HepG2 (cell line): ENCODE measurements at regions not wholly inside any gene's neighbourhood (a gene's known extent, or its start where the extent isn't known, plus 50 kb on each side); places are given as distances from the start of the nearest gene placed in this dataset.
A peak's percentile ranks its signal among the peaks of the same experiment; 100 is the strongest.

Experiments used
- ATAC-seq: fragments of 200-7000 bp; cut with Tn5 transposase; 3 replicates; pipeline ENCODE4 v1.9.1; 2020; ENCODE audit warnings: mild to moderate bottlenecking, moderate library complexity
- BruUV-seq: library from RNA; stranded (reverse); fragments of 400-500 nt; replicated peaks from 2 replicates; lab custom pipeline; 2021; lab: Mats Ljungman, UMichigan
- CTCF ChIA-PET: fragments of 300-600 bp; formaldehyde crosslinking; extraction: SDS; loops from one replicate; lab custom pipeline; 2021; ENCODE audit warnings: low total read pairs, inconsistent platforms, low intra/inter-chr PET ratio; lab: Yijun Ruan, JAX
- POLR2A ChIA-PET: fragments of 350-600 bp; sonication (Branson Sonifier 250); formaldehyde crosslinking; loops from one replicate; lab custom pipeline; 2020; ENCODE audit warnings: antibody characterized with exemption, inconsistent platforms; lab: Yijun Ruan, JAX
- DNase-seq: peaks from one replicate; pipeline ENCODE4 v3.0.0-alpha.2; 2015; ENCODE audit warnings: low spot score
- FAIRE-seq: peaks from 3 replicates; lab custom pipeline; 2011; peaks lifted over from hg19 to GRCh38; lab: Jason Lieb, UNC
- H2AFZ ChIP-seq: one replicate; pipeline ENCODE4 v1.6.1; 2011; ENCODE audit warnings: low read length, inconsistent platforms
- H3K27ac ChIP-seq: fragments of 300-600 bp; 3 replicates; pipeline ENCODE4 v1.8.0; 2011; ENCODE audit warnings: mixed run types, mild to moderate bottlenecking, mixed read lengths, low read length, inconsistent platforms; ENCODE audit not compliant: insufficient read depth; ENCODE audit errors: extremely low read length
- H3K27me3 ChIP-seq, 2 experiments: fragments of 200-600 bp in 1 of 2; 2 replicates in 1 of 2; 3 replicates in 1 of 2; pipeline versions ENCODE4 v1.6.0 to v1.8.0; 2011; ENCODE audit warnings: low read length in 2 of 2, mild to moderate bottlenecking in 2 of 2, moderate library complexity in 2 of 2, inconsistent platforms in 1 of 2; ENCODE audit not compliant: insufficient read depth in 2 of 2, control insufficient read depth in 1 of 2
- H3K36me3 ChIP-seq, 2 experiments: fragments of 200-600 bp in 1 of 2; replicated peaks in 1 of 2; 2 replicates in 1 of 2; 3 replicates in 1 of 2; pipeline versions ENCODE4 v1.5.1 to v1.8.0; 2011; ENCODE audit warnings: low read length in 2 of 2, inconsistent platforms in 1 of 2; ENCODE audit not compliant: insufficient read depth in 2 of 2, control insufficient read depth in 1 of 2
- H3K4me1 ChIP-seq: 2 replicates; pipeline ENCODE4 v1.5.1; 2012; ENCODE audit warnings: low read length, inconsistent platforms; ENCODE audit not compliant: insufficient read depth
- H3K4me2 ChIP-seq: 2 replicates; pipeline ENCODE4 v1.6.0; 2011; ENCODE audit warnings: low read depth, low read length, inconsistent platforms
- H3K4me3 ChIP-seq, 3 experiments: fragments of 200-600 bp in 1 of 3; sonication (generic), shearing (Covaris generic) in 1 of 3; replicated peaks in 1 of 3; 2 replicates each; pipeline ENCODE4 v1.5.1; 2011 to 2016; ENCODE audit warnings: low read length in 3 of 3, inconsistent platforms in 2 of 3, low read depth in 2 of 3, mild to moderate bottlenecking in 2 of 3, control low read depth in 1 of 3, mixed read lengths in 1 of 3; ENCODE audit not compliant: insufficient read depth in 1 of 3
- H3K79me2 ChIP-seq: one replicate; pipeline ENCODE4 v1.6.1; 2011; ENCODE audit warnings: low read length, inconsistent platforms; ENCODE audit not compliant: insufficient read depth
- H3K9ac ChIP-seq: 2 replicates; pipeline ENCODE4 v1.6.0; 2011; ENCODE audit warnings: mild to moderate bottlenecking, low read depth, low read length, inconsistent platforms; ENCODE audit not compliant: insufficient read depth
- H3K9me3 ChIP-seq: 2 replicates; pipeline ENCODE4 v1.5.1; 2012; ENCODE audit warnings: mild to moderate bottlenecking, low read length
- H4K20me1 ChIP-seq: 2 replicates; pipeline ENCODE4 v1.6.0; 2011; ENCODE audit warnings: inconsistent platforms, mild to moderate bottlenecking, low read length, moderate library complexity; ENCODE audit not compliant: insufficient read depth
- EEA1 ChIP-seq: sonication (generic); formaldehyde crosslinking; IDR thresholded peaks from 2 replicates; pipeline ENCODE4 v1.5.1; 2020; ENCODE audit warnings: mild to moderate bottlenecking, missing genetic modification reagents, borderline replicate concordance
- GZF1 ChIP-seq: sonication (generic); formaldehyde crosslinking; IDR thresholded peaks from 2 replicates; pipeline ENCODE4 v1.5.1; 2020; ENCODE audit warnings: mild to moderate bottlenecking, missing genetic modification reagents
- HDAC1 ChIP-seq: sonication (generic); formaldehyde crosslinking; IDR thresholded peaks from 2 replicates; pipeline ENCODE4 v1.5.1; 2020; ENCODE audit warnings: mild to moderate bottlenecking, missing genetic modification reagents
- HNRNPK ChIP-seq: fragments of 200-400 bp; formaldehyde crosslinking; IDR thresholded peaks from 2 replicates; pipeline ENCODE4 v1.6.1; 2018; ENCODE audit warnings: low read length, low read depth, moderate library complexity, mild to moderate bottlenecking; ENCODE audit not compliant: poor library complexity, severe bottlenecking
- KDM5A ChIP-seq: fragments of 200-600 bp; sonication (generic); IDR thresholded peaks from 2 replicates; pipeline ENCODE4 v1.7.0; 2018; ENCODE audit warnings: antibody characterized with exemption, mild to moderate bottlenecking, low read length, borderline replicate concordance
- MAFF ChIP-seq: IDR thresholded peaks from 2 replicates; pipeline ENCODE4 v1.6.1; 2011; ENCODE audit warnings: low read depth, low read length, improper control_type of control experiment
- MEF2D ChIP-seq: sonication (generic); formaldehyde crosslinking; IDR thresholded peaks from 2 replicates; pipeline ENCODE4 v1.5.1; 2020; ENCODE audit warnings: mild to moderate bottlenecking, missing genetic modification reagents
- MTA1 ChIP-seq: sonication (generic); formaldehyde crosslinking; IDR thresholded peaks from 2 replicates; pipeline ENCODE4 v1.4.0; 2020; ENCODE audit warnings: missing genetic modification reagents, mild to moderate bottlenecking, borderline replicate concordance
- POGZ ChIP-seq: sonication (generic); formaldehyde crosslinking; IDR thresholded peaks from 2 replicates; pipeline ENCODE4 v1.4.0; 2020; ENCODE audit warnings: mild to moderate bottlenecking, missing genetic modification reagents
- RAD21 ChIP-seq: fragments of 450-650 bp; formaldehyde crosslinking; IDR thresholded peaks from 2 replicates; pipeline ENCODE4 v1.5.0; 2020; ENCODE audit warnings: mild to moderate bottlenecking
- SALL1 ChIP-seq: sonication (generic); formaldehyde crosslinking; IDR thresholded peaks from 2 replicates; pipeline ENCODE4 v1.8.0; 2022; ENCODE audit warnings: mild to moderate bottlenecking, missing genetic modification reagents
- TEF ChIP-seq: sonication (generic); formaldehyde crosslinking; IDR thresholded peaks from 2 replicates; pipeline ENCODE4 v1.5.0; 2020; ENCODE audit warnings: missing genetic modification reagents
- ZBTB46 ChIP-seq: sonication (generic); formaldehyde crosslinking; IDR thresholded peaks from 2 replicates; pipeline ENCODE4 v1.4.0; 2020; ENCODE audit warnings: mild to moderate bottlenecking, missing genetic modification reagents, borderline replicate concordance
- ZNF275 ChIP-seq: sonication (generic); formaldehyde crosslinking; IDR thresholded peaks from 2 replicates; pipeline ENCODE4 v1.8.0; 2022; ENCODE audit warnings: missing genetic modification reagents, mild to moderate bottlenecking, inconsistent platforms, borderline replicate concordance
- ZNF337 ChIP-seq: sonication (generic); formaldehyde crosslinking; IDR thresholded peaks from 2 replicates; pipeline ENCODE4 v1.5.1; 2020; ENCODE audit warnings: missing genetic modification reagents, low read depth, mild to moderate bottlenecking, borderline replicate concordance
- WGBS: methylation state at CpG from one replicate; pipeline ENCODE4 v1.1.6; 2017; ENCODE audit warnings: low lambda C conversion rate; 5-methylcytosine and 5-hydroxymethylcytosine counted together
- in situ Hi-C: cut with HindIII; loops from 2 replicates; pipeline ENCODE4 v1.10.0; 2017; ENCODE audit warnings: low pct_unique_long_range_greater_than_20kb; ENCODE audit not compliant: extremely low pct_ligation_motif_present
- intact Hi-C: fragments of 100-400 bp; cut with micrococcal nuclease; formaldehyde crosslinking; loops from one replicate; pipeline ENCODE4 v1.10.0; 2022; ENCODE audit not compliant: unreplicated experiment

GRCh38 chr18:22272242-22272641 lies 102.9 kb downstream of the GATA6 start (continued):
- TF ChIP-seq MEF2D (CRISPR knock-in tag) (no peak), TEF (CRISPR knock-in tag) (no peak), KDM5A (no peak), POGZ (no peak), ZNF275 (no peak), SALL1 (no peak)
- TF ChIP-seq, all 625 proteins: peak for 0

GRCh38 chr18:22271030-22271429 lies 101.6 kb downstream of the GATA6 start:
- Histone ChIP-seq H4K20me1 (no peaks in the 10 kb centered on the region), H3K4me3 (no peak overlapping the region), H3K9me3 (no peaks in the 10 kb centered on the region), H3K4me1 (peaks cover 6% of the 10 kb centered on the region), H3K27ac (no peak overlapping the region), H2AFZ (no peak overlapping the region), H3K79me2 (no peaks in the 10 kb centered on the region), H3K36me3 (no peaks in the 10 kb centered on the region), H3K27me3 (no peaks in the 10 kb centered on the region; a peak in 1 of 5 replicates), H3K9ac (no peak overlapping the region), H3K4me2 (no peak overlapping the region)
- DNase-seq (no peak), ATAC-seq (no peak), FAIRE-seq (no peak)
- no TSS peak for BruUV-seq
- ChIA-PET POLR2A (no interaction called here), CTCF (no interaction called here)
- intact Hi-C loops (no loop called here), in situ Hi-C loops (no loop called here)
- WGBS = 0% methylated on average over 1 of the region's 1 CpG
- no peak for TF ChIP-seq HDAC1 (CRISPR knock-in tag)
- TF ChIP-seq RAD21 (CRISPR knock-in tag) = no peak
- TF ChIP-seq ZNF337 (CRISPR knock-in tag) = no peak
- peak; percentile 19 for TF ChIP-seq HNRNPK
- TF ChIP-seq MTA1 (CRISPR knock-in tag) = no peak
- TF ChIP-seq MAFF = no peak
- TF ChIP-seq EEA1 (CRISPR knock-in tag) = no peak
- TF ChIP-seq ZBTB46 (CRISPR knock-in tag) = no peak
- TF ChIP-seq GZF1 (CRISPR knock-in tag) = no peak
